ENCODE measurements at regions not wholly inside any gene's neighbourhood (a gene's known extent, or its start where the extent isn't known, plus 50 kb on each side); places are given as distances from the start of the nearest gene placed in this dataset.

DNA sequence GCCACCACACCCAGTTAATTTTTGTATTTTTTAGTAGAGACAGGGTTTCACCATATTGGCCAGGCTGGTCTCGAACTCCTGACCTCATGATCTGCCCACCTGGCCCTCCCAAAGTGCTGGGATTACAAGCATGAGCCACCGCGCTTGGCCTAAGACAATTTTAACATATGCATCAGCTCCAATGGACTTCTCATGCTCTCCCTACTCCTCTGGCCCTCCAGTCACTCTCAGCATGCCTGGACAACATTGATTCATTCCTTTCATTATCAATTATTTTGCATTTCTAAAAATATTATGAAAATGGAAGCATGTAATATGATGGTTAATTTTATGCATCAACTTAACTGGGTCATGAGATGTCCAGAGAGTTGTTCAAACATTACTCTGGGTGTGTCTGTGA is 469.1 kb upstream of the TMEM132C start:
- TF ChIP-seq POLR2AphosphoS5 (IDR thresholded peaks at IDR 0.05) (no peak), TAF1 (IDR thresholded peaks at IDR 0.05; ENCODE audit: low read depth) (no peak), EZH2 (IDR thresholded peaks at IDR 0.05; ENCODE audit: borderline replicate concordance, insufficient read depth, low read length, poor library complexity, severe bottlenecking) (no peak), EP300 (conservative IDR thresholded peaks at IDR 0.05; ENCODE audit: poor library complexity, severe bottlenecking) (no peak), RAD21 (conservative IDR thresholded peaks at IDR 0.05) (no peak), SMC3 (conservative IDR thresholded peaks at IDR 0.05; ENCODE audit: poor library complexity) (no peak), MXI1 (conservative IDR thresholded peaks at IDR 0.05; ENCODE audit: poor library complexity, severe bottlenecking) (no peak)
- TF ChIP-seq, protein P1, sequence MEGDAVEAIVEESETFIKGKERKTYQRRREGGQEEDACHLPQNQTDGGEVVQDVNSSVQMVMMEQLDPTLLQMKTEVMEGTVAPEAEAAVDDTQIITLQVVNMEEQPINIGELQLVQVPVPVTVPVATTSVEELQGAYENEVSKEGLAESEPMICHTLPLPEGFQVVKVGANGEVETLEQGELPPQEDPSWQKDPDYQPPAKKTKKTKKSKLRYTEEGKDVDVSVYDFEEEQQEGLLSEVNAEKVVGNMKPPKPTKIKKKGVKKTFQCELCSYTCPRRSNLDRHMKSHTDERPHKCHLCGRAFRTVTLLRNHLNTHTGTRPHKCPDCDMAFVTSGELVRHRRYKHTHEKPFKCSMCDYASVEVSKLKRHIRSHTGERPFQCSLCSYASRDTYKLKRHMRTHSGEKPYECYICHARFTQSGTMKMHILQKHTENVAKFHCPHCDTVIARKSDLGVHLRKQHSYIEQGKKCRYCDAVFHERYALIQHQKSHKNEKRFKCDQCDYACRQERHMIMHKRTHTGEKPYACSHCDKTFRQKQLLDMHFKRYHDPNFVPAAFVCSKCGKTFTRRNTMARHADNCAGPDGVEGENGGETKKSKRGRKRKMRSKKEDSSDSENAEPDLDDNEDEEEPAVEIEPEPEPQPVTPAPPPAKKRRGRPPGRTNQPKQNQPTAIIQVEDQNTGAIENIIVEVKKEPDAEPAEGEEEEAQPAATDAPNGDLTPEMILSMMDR (IDR thresholded peaks at IDR 0.05; ENCODE audit: poor library complexity, severe bottlenecking), result no peak
- TF ChIP-seq, protein P2, sequence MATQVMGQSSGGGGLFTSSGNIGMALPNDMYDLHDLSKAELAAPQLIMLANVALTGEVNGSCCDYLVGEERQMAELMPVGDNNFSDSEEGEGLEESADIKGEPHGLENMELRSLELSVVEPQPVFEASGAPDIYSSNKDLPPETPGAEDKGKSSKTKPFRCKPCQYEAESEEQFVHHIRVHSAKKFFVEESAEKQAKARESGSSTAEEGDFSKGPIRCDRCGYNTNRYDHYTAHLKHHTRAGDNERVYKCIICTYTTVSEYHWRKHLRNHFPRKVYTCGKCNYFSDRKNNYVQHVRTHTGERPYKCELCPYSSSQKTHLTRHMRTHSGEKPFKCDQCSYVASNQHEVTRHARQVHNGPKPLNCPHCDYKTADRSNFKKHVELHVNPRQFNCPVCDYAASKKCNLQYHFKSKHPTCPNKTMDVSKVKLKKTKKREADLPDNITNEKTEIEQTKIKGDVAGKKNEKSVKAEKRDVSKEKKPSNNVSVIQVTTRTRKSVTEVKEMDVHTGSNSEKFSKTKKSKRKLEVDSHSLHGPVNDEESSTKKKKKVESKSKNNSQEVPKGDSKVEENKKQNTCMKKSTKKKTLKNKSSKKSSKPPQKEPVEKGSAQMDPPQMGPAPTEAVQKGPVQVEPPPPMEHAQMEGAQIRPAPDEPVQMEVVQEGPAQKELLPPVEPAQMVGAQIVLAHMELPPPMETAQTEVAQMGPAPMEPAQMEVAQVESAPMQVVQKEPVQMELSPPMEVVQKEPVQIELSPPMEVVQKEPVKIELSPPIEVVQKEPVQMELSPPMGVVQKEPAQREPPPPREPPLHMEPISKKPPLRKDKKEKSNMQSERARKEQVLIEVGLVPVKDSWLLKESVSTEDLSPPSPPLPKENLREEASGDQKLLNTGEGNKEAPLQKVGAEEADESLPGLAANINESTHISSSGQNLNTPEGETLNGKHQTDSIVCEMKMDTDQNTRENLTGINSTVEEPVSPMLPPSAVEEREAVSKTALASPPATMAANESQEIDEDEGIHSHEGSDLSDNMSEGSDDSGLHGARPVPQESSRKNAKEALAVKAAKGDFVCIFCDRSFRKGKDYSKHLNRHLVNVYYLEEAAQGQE (IDR thresholded peaks at IDR 0.05; ENCODE audit: borderline replicate concordance), result no peak
